ENCODE measurements at regions not wholly inside any gene's neighbourhood (a gene's known extent, or its start where the extent isn't known, plus 50 kb on each side); places are given as distances from the start of the nearest gene placed in this dataset.

DNA sequence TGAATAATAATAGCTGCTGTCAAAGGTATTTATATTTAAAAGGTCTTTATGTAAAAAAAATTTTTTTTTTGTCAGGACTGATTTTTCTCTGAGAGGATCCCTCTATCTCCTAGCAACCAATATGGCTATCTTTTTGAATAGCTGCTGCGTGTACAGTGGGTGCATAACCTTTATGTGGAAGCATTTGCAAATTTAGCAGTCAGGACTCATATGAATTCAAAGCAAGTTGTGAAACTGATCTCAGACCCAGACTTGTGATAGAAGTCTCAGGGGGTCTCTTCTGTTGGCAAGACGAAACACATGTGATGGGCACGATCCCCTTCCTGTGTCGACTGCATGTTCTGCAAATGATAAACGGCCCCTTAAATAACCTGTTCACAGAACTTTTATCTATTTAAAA, 114.1 kb upstream of the ARGLU1 start:
- H3K27me3 ChIP-seq = no peaks in the 10 kb centered on the region
- TF ChIP-seq POLR2A (IDR thresholded peaks at IDR 0.05) = no peak
- TF ChIP-seq, protein P1, sequence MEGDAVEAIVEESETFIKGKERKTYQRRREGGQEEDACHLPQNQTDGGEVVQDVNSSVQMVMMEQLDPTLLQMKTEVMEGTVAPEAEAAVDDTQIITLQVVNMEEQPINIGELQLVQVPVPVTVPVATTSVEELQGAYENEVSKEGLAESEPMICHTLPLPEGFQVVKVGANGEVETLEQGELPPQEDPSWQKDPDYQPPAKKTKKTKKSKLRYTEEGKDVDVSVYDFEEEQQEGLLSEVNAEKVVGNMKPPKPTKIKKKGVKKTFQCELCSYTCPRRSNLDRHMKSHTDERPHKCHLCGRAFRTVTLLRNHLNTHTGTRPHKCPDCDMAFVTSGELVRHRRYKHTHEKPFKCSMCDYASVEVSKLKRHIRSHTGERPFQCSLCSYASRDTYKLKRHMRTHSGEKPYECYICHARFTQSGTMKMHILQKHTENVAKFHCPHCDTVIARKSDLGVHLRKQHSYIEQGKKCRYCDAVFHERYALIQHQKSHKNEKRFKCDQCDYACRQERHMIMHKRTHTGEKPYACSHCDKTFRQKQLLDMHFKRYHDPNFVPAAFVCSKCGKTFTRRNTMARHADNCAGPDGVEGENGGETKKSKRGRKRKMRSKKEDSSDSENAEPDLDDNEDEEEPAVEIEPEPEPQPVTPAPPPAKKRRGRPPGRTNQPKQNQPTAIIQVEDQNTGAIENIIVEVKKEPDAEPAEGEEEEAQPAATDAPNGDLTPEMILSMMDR (IDR thresholded peaks at IDR 0.05) = no peak
- intact Hi-C loops (cut with DNase I) = no loop called here
- 79 to 81% methylated on average over 5 of the region's 5 CpGs for WGBS, 2 donors
- no peak for DNase-seq
- no peak overlapping the region for H3K4me3 ChIP-seq (replicated peaks in 1 of 3)
- no peaks in the 10 kb centered on the region for H3K9me3 ChIP-seq
- no peaks in the 10 kb centered on the region for H3K4me1 ChIP-seq
- no peaks in the 10 kb centered on the region for H3K36me3 ChIP-seq
- H3K27ac ChIP-seq = no peak overlapping the region

DNA sequence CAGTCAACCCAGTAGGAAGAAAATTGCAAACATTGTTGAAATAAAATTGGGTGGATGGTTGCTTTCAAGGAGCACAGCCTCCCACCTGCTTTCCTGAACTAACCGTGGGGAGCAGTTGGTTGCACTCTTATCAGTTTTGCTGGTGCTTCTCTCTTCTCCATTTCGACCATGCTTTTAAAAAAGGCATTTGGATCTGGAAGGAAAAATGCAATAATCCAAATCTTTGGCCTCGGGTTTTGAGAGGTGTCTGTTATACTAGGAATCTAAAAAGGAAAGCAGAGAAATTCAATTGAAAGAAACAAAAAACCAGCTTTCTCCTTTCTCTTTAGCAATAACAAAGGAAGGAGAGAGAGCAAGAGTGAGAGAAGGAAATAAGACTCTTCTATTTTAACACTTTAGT, 113.6 kb upstream of the ARGLU1 start:
- Histone ChIP-seq H3K27ac (no peak overlapping the region), H3K27me3 (no peaks in the 10 kb centered on the region), H3K4me1 (no peaks in the 10 kb centered on the region), H3K4me3 (replicated peaks in 1 of 3) (no peak overlapping the region), H3K36me3 (no peaks in the 10 kb centered on the region), H3K9me3 (no peaks in the 10 kb centered on the region)
- intact Hi-C loops (cut with DNase I) = no loop called here
- 48 to 51% methylated on average over 3 of the region's 3 CpGs for WGBS, 2 donors
- TF ChIP-seq POLR2A (IDR thresholded peaks at IDR 0.05) = no peak
- TF ChIP-seq, protein P1 (IDR thresholded peaks at IDR 0.05) = no peak
- DNase-seq = no peak

DNA sequence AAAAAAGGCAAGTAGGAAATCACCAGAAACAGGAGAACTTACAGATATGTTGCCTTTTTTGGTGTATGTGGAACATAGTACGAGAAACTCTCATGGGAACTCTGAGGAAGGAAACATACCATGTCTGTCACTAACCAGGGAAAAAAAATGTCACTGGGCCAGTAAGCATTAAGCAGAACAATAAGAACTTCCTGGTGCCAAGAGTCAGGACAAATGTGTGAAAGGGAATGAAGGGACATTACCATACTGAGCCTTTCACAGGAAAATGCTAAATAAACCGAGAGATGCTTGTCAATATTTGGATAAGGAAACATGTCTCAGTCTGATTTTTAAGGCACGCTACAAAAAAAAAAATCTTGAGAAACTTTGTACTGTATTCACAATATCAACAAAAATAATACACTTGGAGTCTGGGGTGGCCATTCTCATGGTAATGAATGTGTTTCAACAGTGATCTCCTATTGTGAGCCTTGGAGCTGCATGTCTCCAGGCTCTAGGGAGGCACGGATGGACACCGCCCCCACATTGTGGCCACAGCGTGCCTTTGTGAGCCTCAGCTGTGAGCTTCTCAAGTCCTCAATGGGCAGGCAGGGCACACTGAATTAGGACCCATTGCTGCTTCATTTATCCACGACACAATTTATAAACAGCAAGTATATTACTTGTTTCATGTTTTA, 113.0 kb upstream of the ARGLU1 start:
- DNase-seq = no peak
- intact Hi-C loops (cut with DNase I) = no loop called here
- H3K27ac ChIP-seq = no peak overlapping the region

DNA sequence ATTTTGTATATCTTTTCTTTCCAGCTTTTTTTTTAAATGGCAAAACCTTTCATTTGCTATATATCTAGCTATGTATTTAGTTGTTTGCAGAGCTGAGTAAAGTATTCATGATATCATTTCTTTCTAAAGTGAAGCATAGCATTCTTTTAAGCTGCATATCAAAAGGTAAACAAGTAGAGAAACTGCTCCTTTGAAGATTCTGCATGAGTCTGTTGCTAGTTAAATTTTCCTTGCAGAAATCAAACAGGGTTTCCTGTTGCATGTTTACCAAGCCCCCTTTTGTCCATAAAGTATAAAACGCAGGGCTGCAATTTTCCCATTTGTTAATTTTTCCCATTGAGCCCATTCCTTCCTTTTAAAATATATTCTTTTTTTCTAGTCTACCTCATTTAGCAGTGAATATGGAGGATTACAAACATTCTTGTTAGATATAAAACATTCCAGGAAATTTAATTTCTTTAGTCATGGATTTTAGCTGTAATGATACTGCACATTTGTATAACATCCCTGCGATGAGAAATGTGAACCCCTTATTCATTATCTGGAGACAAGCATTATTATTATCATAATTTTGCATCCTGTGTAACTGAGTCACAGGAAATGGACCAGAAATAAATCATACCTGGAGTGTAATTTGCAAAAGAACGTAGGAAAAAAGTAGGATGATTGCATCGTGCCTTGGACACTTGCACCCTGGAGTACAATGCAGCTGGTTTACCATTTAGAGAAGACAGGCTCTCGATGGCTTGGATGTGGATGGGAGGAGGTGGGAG, 110.9 kb upstream of the ARGLU1 start:
- TF ChIP-seq, protein P1 (IDR thresholded peaks at IDR 0.05) = no peak
- no peak for TF ChIP-seq POLR2A (IDR thresholded peaks at IDR 0.05)
- intact Hi-C loops (cut with DNase I) = no loop called here
- no peak for DNase-seq
- H3K4me3 ChIP-seq (replicated peaks in 1 of 3) = no peak overlapping the region
- no peaks in the 10 kb centered on the region for H3K27me3 ChIP-seq
- no peaks in the 10 kb centered on the region for H3K4me1 ChIP-seq
- H3K36me3 ChIP-seq = no peaks in the 10 kb centered on the region
- H3K9me3 ChIP-seq = no peaks in the 10 kb centered on the region
- no peak overlapping the region for H3K27ac ChIP-seq
- WGBS, 2 donors = 81 to 83% methylated on average over 5 of the region's 5 CpGs

More for the DNA sequence above, 113.0 kb upstream of the ARGLU1 start:
- no peak for TF ChIP-seq POLR2A (IDR thresholded peaks at IDR 0.05)
- TF ChIP-seq, protein P1 (IDR thresholded peaks at IDR 0.05) = no peak
- Histone ChIP-seq H3K27me3 (no peaks in the 10 kb centered on the region), H3K36me3 (no peaks in the 10 kb centered on the region), H3K4me1 (no peaks in the 10 kb centered on the region), H3K9me3 (no peaks in the 10 kb centered on the region), H3K4me3 (replicated peaks in 1 of 3) (no peak overlapping the region)
- WGBS, 2 donors = 69 to 74% methylated on average over 7 of the region's 7 CpGs

DNA sequence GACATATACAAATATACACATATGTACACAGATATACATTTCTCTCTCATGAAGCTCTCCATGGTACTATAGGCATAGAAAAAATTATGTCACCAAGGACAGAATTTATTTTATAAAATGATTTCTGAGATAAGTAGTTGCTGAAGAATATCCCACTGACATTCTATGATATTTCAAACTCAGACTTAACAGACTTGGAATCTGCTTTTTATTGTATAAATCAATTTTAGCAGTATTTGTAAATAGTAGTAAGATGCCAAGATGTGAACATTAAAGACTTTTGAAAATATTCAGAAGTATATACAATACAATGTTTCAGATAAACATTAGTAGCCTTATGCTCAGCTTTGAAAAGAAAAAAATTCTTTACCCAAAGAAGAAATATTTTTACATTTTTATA, 107.4 kb upstream of the ARGLU1 start:
- no peak overlapping the region for H3K4me3 ChIP-seq (replicated peaks in 1 of 3)
- no peaks in the 10 kb centered on the region for H3K36me3 ChIP-seq
- TF ChIP-seq, protein P1 (IDR thresholded peaks at IDR 0.05) = no peak
- no peak for TF ChIP-seq POLR2A (IDR thresholded peaks at IDR 0.05)
- H3K9me3 ChIP-seq = no peaks in the 10 kb centered on the region
- intact Hi-C loops (cut with DNase I) = no loop called here
- no peaks in the 10 kb centered on the region for H3K4me1 ChIP-seq
- no peak for DNase-seq
- H3K27ac ChIP-seq = no peak overlapping the region
- H3K27me3 ChIP-seq = no peaks in the 10 kb centered on the region

Measured in thyroid gland (tissue), 4 donors.